Mesothelial cell of epicardium (in vitro differentiated cells): ENCODE measurements at regions not wholly inside any gene's neighbourhood (a gene's known extent, or its start where the extent isn't known, plus 50 kb on each side); places are given as distances from the start of the nearest gene placed in this dataset.

Experiments used
- DNase-seq, 2 experiments: peaks; one replicate each; pipeline ENCODE4 v3.0.0; 2021; ENCODE audit warnings: low spot score in 2 of 2; ENCODE audit not compliant: unreplicated experiment in 2 of 2
- H3K27ac Mint-ChIP-seq: 2 replicates; pipeline ENCODE4 v1.8.0; 2021; ENCODE audit warnings: mixed read lengths
- H3K27me3 Mint-ChIP-seq: 2 replicates; pipeline ENCODE4 v1.8.0; 2021; ENCODE audit warnings: low read depth, mixed read lengths
- H3K36me3 Mint-ChIP-seq: 2 replicates; pipeline ENCODE4 v1.8.0; 2021; ENCODE audit warnings: mixed read lengths
- H3K4me1 Mint-ChIP-seq: 2 replicates; pipeline ENCODE4 v1.8.0; 2021; ENCODE audit warnings: mixed read lengths
- H3K4me3 Mint-ChIP-seq: 2 replicates; pipeline ENCODE4 v1.8.0; 2021; ENCODE audit warnings: mild to moderate bottlenecking, moderate library complexity, mixed read lengths
- H3K9me3 Mint-ChIP-seq: 2 replicates; pipeline ENCODE4 v1.8.0; 2021; ENCODE audit warnings: mixed read lengths
- TF ChIP-seq, protein P1 (sequence below): fragments of 200-600 bp; sonication (generic); IDR thresholded peaks from one replicate; pipeline ENCODE4 v1.5.0; 2021; ENCODE audit warnings: antibody characterized with exemption; ENCODE audit not compliant: unreplicated experiment

DNA sequence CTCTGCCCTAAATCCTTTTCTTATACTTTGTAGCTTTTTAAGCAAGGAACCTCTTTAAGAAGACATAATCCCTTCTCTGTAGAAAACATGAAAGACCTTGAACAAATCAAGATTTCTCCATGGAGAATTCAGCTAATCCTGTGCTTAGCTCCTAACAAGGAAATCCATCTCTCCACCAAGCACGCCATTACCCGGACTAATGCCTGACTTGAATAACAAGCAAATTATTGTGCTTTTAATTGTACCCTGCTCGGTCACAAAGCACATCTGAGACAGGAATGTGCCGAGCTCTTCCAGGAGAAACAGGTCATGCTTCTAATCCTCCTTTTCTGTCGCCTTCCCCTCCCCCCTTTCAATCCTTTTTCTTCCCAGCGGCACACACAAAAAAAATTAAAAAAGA, 141.3 kb downstream of the PSAT1 start:
- H3K27ac Mint-ChIP-seq, result no peak overlapping the region
- no peaks in the 10 kb centered on the region for H3K36me3 Mint-ChIP-seq
- peaks cover 46% of the 10 kb centered on the region for H3K27me3 Mint-ChIP-seq
- peak overlapping the region; percentile 7 for H3K4me3 Mint-ChIP-seq
- H3K9me3 Mint-ChIP-seq, result no peaks in the 10 kb centered on the region
- DNase-seq, result no peak
- TF ChIP-seq, protein P1, sequence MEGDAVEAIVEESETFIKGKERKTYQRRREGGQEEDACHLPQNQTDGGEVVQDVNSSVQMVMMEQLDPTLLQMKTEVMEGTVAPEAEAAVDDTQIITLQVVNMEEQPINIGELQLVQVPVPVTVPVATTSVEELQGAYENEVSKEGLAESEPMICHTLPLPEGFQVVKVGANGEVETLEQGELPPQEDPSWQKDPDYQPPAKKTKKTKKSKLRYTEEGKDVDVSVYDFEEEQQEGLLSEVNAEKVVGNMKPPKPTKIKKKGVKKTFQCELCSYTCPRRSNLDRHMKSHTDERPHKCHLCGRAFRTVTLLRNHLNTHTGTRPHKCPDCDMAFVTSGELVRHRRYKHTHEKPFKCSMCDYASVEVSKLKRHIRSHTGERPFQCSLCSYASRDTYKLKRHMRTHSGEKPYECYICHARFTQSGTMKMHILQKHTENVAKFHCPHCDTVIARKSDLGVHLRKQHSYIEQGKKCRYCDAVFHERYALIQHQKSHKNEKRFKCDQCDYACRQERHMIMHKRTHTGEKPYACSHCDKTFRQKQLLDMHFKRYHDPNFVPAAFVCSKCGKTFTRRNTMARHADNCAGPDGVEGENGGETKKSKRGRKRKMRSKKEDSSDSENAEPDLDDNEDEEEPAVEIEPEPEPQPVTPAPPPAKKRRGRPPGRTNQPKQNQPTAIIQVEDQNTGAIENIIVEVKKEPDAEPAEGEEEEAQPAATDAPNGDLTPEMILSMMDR, result no peak
- peaks cover 28% of the 10 kb centered on the region for H3K4me1 Mint-ChIP-seq

DNA sequence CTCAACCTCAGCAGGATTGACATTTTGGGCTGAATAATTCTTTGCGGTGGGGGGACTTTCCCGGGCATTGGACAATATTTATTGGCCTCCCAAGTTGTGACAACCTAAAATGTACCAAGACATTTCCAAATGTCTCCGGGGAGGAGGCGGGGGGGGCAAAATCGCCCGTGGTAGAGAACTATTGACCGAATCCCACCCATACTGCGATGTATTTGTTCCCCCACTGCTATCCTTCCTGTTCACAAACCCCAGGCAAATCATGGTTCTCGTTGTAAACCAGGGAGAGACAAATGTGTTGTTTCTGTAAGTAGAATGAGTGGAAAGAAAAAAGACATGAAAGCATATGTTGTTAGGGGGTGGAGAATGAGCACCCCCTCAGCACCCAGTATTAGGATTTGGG, 141.9 kb downstream of the PSAT1 start:
- peak overlapping the region; percentile 60 for H3K4me3 Mint-ChIP-seq
- no peaks in the 10 kb centered on the region for H3K9me3 Mint-ChIP-seq
- peaks cover 28% of the 10 kb centered on the region for H3K4me1 Mint-ChIP-seq
- TF ChIP-seq, protein P1, result no peak
- no peak overlapping the region for H3K27ac Mint-ChIP-seq
- DNase-seq, result no peak
- H3K27me3 Mint-ChIP-seq, result peaks cover 52% of the 10 kb centered on the region
- no peaks in the 10 kb centered on the region for H3K36me3 Mint-ChIP-seq

DNA sequence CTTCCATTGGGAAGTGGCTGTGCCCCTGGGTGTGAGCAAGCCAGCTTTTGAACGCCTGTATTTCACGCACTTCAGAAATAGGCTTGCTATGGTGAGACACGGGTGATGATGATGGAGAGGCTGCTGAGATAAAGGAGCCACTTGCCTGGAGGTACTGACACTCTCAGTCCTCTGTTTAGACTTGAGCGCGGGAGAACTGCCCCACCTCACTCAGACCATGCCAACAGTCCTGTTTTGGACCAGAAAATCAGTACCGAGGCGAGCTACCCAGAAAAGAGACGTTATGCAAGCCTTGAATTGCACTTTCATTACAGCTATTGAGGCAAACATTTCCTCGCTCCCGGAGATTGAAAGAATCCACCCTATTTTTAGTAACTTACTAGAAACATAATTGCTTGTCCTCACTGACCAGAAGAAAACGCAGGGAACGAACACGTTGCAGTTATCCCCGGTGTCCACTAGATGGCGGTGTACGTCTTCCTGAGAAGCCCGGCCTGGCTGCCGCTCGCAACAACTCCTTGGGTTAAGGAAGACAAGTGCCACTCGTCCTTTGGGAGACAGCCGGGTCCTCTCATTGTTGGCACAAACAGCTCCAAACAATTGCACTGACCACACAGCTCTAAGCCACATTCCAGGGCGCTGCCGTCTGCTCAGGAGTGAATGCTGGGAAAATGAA, 142.4 kb downstream of the PSAT1 start:
- peak; percentile 67 to 87 for DNase-seq

DNA sequence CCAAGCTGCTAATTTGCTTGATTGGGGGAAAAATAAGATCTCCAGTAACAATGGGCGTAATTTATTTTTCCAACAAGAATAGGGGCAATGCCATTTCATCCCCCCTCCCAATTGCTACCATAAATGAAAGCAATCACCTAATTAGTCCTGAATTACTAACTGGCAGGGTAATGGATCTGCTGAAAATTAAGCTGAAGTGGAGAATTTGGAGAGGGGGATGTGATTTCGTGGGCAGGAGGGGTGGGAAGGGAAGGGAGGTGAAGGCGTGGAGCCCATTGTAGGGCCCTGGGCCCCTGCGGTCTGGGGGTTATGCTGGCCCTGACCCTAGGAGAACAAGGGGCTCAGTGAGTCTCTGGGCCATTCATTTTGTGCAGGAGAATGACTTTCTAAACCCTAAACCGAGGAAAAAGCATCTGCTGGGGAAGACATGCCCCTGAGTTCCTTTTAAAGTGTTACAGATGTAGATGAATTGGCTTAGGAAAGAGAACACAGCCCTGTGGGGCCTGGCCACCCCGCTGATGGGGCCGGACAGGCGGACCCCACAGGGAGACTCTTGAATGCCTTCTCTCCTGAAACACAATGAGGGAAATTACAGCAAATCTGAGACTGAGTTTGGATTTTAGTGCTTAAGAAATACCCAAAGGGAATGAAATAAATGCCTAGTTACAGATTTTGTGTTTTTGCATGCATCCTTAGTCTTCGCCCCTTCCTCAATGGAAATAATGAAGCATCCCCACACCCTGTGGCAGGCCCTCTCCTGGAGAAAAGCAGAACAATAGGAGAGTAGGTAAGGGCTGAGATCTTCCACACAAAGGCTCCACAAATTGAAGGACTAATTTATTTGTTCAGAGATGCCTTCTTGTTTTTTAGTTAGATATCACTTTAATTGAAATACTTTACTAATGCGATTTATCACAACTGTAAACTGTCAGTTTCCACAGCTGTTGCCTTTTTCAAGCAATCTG, 143.2 kb downstream of the PSAT1 start:
- Mint-ChIP-seq H3K9me3 (no peaks in the 10 kb centered on the region), H3K36me3 (no peaks in the 10 kb centered on the region), H3K4me1 (peaks cover 28% of the 10 kb centered on the region), H3K27me3 (peaks cover 53% of the 10 kb centered on the region), H3K27ac (no peak overlapping the region), H3K4me3 (peak overlapping the region; percentile 60)
- TF ChIP-seq, protein P1, result no peak
- no peak for DNase-seq

More for the DNA sequence above, 142.4 kb downstream of the PSAT1 start:
- TF ChIP-seq, protein P1, result peak; percentile 95
- Mint-ChIP-seq H3K9me3 (no peaks in the 10 kb centered on the region), H3K4me3 (peak overlapping the region; percentile 60), H3K4me1 (peaks cover 28% of the 10 kb centered on the region), H3K27ac (no peak overlapping the region), H3K27me3 (peaks cover 57% of the 10 kb centered on the region), H3K36me3 (no peaks in the 10 kb centered on the region)

DNA sequence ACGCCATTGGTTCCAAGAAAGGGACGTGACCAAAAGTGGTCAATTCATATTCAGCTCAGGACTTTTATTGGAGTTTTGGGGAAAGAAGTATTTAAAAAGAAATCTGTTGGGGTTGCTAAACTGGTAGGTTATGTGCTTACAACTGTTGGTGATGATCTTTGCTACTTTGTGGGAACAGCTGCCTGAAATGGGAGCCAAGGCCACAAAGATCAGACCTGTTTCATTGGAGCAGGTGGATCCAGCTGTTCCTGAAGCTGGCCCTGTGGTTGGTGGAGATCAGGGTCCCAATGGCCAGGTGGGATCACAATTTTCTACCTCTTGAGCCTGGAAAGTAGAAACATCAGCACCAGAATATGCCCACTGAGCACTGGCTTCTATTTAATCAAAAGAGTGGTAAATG, 144.5 kb downstream of the PSAT1 start:
- no peaks in the 10 kb centered on the region for H3K36me3 Mint-ChIP-seq
- H3K9me3 Mint-ChIP-seq, result no peaks in the 10 kb centered on the region
- H3K4me3 Mint-ChIP-seq, result no peak overlapping the region
- H3K27me3 Mint-ChIP-seq, result peaks cover 47% of the 10 kb centered on the region
- no peak for DNase-seq
- H3K4me1 Mint-ChIP-seq, result peaks cover 28% of the 10 kb centered on the region
- H3K27ac Mint-ChIP-seq, result no peak overlapping the region
- TF ChIP-seq, protein P1, result no peak
